Neural cell (in vitro differentiated cells): ENCODE measurements at regions not wholly inside any gene's neighbourhood (a gene's known extent, or its start where the extent isn't known, plus 50 kb on each side); places are given as distances from the start of the nearest gene placed in this dataset.

Source experiments
- H2AFZ ChIP-seq: fragments of 200-600, 300-800 bp; sonication (generic), shearing (Covaris generic); 2 replicates; pipeline ENCODE4 v1.6.0; 2014; ENCODE audit warnings: low read depth, mild to moderate bottlenecking, antibody characterized with exemption, low read length, moderate library complexity
- H3F3A ChIP-seq: fragments of 200-600 bp; shearing (Covaris generic); 2 replicates; pipeline ENCODE4 v1.6.1; 2016; ENCODE audit warnings: mild to moderate bottlenecking, moderate library complexity, mixed read lengths, antibody characterized with exemption, low read length; ENCODE audit not compliant: insufficient read depth, poor library complexity, severe bottlenecking
- H3K27ac ChIP-seq: fragments of 200-600, 300-800 bp; sonication (generic), shearing (Covaris generic); 2 replicates; pipeline ENCODE4 v1.5.1; 2014; ENCODE audit warnings: mild to moderate bottlenecking, low read length, moderate library complexity
- H3K27me3 ChIP-seq: fragments of 300-800, 200-600 bp; sonication (generic), shearing (Covaris generic); 2 replicates; pipeline ENCODE4 v1.6.0; 2014; ENCODE audit warnings: mild to moderate bottlenecking, low read depth, low read length, moderate library complexity; ENCODE audit not compliant: insufficient read depth
- H3K36me3 ChIP-seq: fragments of 300-800, 200-600 bp; sonication (generic), shearing (Covaris generic); 2 replicates; pipeline ENCODE4 v1.5.1; 2014; ENCODE audit warnings: mild to moderate bottlenecking, antibody characterized with exemption, low read length, moderate library complexity; ENCODE audit not compliant: insufficient read depth
- H3K4me2 ChIP-seq: fragments of 300-800, 200-600 bp; sonication (generic), shearing (Covaris generic); 2 replicates; pipeline ENCODE4 v1.6.0; 2014; ENCODE audit warnings: mild to moderate bottlenecking, low read length
- H3K4me3 ChIP-seq: fragments of 300-800, 200-600 bp; sonication (generic), shearing (Covaris generic); 2 replicates; pipeline ENCODE4 v1.5.1; 2014; ENCODE audit warnings: mild to moderate bottlenecking, low read length, moderate library complexity
- H3K79me2 ChIP-seq: fragments of 200-600 bp; shearing (Covaris generic); replicated peaks from 2 replicates; pipeline ENCODE4 v1.6.0; 2014; ENCODE audit warnings: mild to moderate bottlenecking, low read length, moderate library complexity; ENCODE audit not compliant: insufficient read depth
- H3K9ac ChIP-seq: fragments of 300-800, 200-600 bp; sonication (generic), shearing (Covaris generic); 2 replicates; pipeline ENCODE4 v1.6.1; 2016; ENCODE audit warnings: mild to moderate bottlenecking, low read length, mixed read lengths
- H3K9me2 ChIP-seq: fragments of 200-600 bp; shearing (Covaris generic); 2 replicates; pipeline ENCODE4 v1.6.1; 2016; ENCODE audit warnings: mild to moderate bottlenecking, low read length, mixed read lengths; ENCODE audit not compliant: insufficient read depth
- H3K9me3 ChIP-seq: fragments of 200-600, 300-800 bp; sonication (generic), shearing (Covaris generic); 2 replicates; pipeline ENCODE4 v1.6.1; 2016; ENCODE audit warnings: mild to moderate bottlenecking, mixed run types, low read length, moderate library complexity, mixed read lengths
- H4K20me1 ChIP-seq: fragments of 200-600 bp; shearing (Covaris generic); 2 replicates; pipeline ENCODE4 v1.6.1; 2016; ENCODE audit warnings: mild to moderate bottlenecking, mixed run types; ENCODE audit not compliant: insufficient read depth
- CTCF ChIP-seq: fragments of 450-650 bp; IDR thresholded peaks from 2 replicates; pipeline ENCODE4 v1.5.1; 2014; ENCODE audit warnings: antibody characterized with exemption, mild to moderate bottlenecking, moderate library complexity; ENCODE audit not compliant: poor library complexity, severe bottlenecking
- EP300 ChIP-seq: fragments of 450-650 bp; conservative IDR thresholded peaks from 2 replicates; pipeline ENCODE4 v1.6.1; 2014; ENCODE audit warnings: antibody characterized with exemption, mild to moderate bottlenecking, moderate library complexity; ENCODE audit not compliant: poor library complexity, severe bottlenecking
- EZH2 ChIP-seq: fragments of 200-600, 300-800 bp; shearing (Covaris generic), sonication (generic); IDR thresholded peaks from 2 replicates; pipeline ENCODE4 v1.6.1; 2014; ENCODE audit warnings: antibody characterized with exemption, low read length, borderline replicate concordance, mild to moderate bottlenecking; ENCODE audit not compliant: insufficient read depth, poor library complexity, severe bottlenecking
- MXI1 ChIP-seq: fragments of 450-650 bp; conservative IDR thresholded peaks from 2 replicates; pipeline ENCODE4 v1.6.1; 2014; ENCODE audit warnings: antibody characterized with exemption, mild to moderate bottlenecking; ENCODE audit not compliant: poor library complexity, severe bottlenecking
- POLR2AphosphoS5 ChIP-seq: IDR thresholded peaks from 2 replicates; pipeline ENCODE4 v1.6.1; 2012
- RAD21 ChIP-seq: fragments of 450-650 bp; conservative IDR thresholded peaks from 2 replicates; pipeline ENCODE4 v1.6.1; 2014; ENCODE audit warnings: antibody characterized with exemption, mild to moderate bottlenecking, moderate library complexity
- SMC3 ChIP-seq: fragments of 450-650 bp; conservative IDR thresholded peaks from 2 replicates; pipeline ENCODE4 v1.6.1; 2014; ENCODE audit warnings: antibody characterized with exemption, mild to moderate bottlenecking, moderate library complexity; ENCODE audit not compliant: poor library complexity
- TAF1 ChIP-seq: IDR thresholded peaks from 2 replicates; pipeline ENCODE4 v1.6.1; 2012; ENCODE audit warnings: low read depth
- TF ChIP-seq, protein P1 (sequence below): IDR thresholded peaks from 2 replicates; pipeline ENCODE4 v1.6.1; 2012; ENCODE audit warnings: borderline replicate concordance

GRCh38 chr1:218718206-218718605 is 373.1 kb downstream of the TGFB2 start:
- no peak overlapping the region for H3K4me3 ChIP-seq
- H4K20me1 ChIP-seq, result no peaks in the 10 kb centered on the region
- no peaks in the 10 kb centered on the region for H3K36me3 ChIP-seq
- no peaks in the 10 kb centered on the region for H3K9me2 ChIP-seq
- TF ChIP-seq CTCF (no peak), EP300 (no peak), SMC3 (no peak), MXI1 (no peak), POLR2AphosphoS5 (no peak), EZH2 (no peak), TAF1 (no peak), RAD21 (no peak)
- TF ChIP-seq, protein P1, sequence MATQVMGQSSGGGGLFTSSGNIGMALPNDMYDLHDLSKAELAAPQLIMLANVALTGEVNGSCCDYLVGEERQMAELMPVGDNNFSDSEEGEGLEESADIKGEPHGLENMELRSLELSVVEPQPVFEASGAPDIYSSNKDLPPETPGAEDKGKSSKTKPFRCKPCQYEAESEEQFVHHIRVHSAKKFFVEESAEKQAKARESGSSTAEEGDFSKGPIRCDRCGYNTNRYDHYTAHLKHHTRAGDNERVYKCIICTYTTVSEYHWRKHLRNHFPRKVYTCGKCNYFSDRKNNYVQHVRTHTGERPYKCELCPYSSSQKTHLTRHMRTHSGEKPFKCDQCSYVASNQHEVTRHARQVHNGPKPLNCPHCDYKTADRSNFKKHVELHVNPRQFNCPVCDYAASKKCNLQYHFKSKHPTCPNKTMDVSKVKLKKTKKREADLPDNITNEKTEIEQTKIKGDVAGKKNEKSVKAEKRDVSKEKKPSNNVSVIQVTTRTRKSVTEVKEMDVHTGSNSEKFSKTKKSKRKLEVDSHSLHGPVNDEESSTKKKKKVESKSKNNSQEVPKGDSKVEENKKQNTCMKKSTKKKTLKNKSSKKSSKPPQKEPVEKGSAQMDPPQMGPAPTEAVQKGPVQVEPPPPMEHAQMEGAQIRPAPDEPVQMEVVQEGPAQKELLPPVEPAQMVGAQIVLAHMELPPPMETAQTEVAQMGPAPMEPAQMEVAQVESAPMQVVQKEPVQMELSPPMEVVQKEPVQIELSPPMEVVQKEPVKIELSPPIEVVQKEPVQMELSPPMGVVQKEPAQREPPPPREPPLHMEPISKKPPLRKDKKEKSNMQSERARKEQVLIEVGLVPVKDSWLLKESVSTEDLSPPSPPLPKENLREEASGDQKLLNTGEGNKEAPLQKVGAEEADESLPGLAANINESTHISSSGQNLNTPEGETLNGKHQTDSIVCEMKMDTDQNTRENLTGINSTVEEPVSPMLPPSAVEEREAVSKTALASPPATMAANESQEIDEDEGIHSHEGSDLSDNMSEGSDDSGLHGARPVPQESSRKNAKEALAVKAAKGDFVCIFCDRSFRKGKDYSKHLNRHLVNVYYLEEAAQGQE, result no peak
- H3K9ac ChIP-seq, result no peak overlapping the region
- H3F3A ChIP-seq, result no peaks in the 10 kb centered on the region
- H3K79me2 ChIP-seq, result no peaks in the 10 kb centered on the region
- no peak overlapping the region for H3K27ac ChIP-seq
- no peaks in the 10 kb centered on the region for H3K27me3 ChIP-seq
- no peak overlapping the region for H3K4me2 ChIP-seq
- H2AFZ ChIP-seq, result no peak overlapping the region
- no peaks in the 10 kb centered on the region for H3K9me3 ChIP-seq

DNA sequence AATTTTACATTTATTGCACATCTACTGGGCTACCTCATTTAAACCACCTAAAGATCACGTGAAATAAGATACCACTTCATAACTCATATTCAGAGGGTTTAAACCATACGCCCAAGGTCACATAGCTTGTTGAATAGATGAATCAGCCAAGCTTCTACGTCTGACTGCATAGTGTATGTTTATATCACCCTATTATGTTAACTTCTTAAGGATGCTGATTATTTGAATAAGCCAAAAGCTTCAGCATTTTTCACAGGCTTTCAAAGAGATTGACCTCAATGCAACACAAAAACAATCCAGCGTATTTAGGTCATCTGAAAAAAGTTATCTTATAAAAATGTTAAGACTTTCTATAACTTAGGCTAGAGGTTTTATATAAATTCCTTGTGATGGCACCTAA is 373.8 kb downstream of the TGFB2 start:
- Histone ChIP-seq H3K36me3 (no peaks in the 10 kb centered on the region), H3F3A (no peaks in the 10 kb centered on the region), H4K20me1 (no peaks in the 10 kb centered on the region), H3K79me2 (no peaks in the 10 kb centered on the region), H3K4me2 (no peak overlapping the region), H3K27me3 (no peaks in the 10 kb centered on the region), H3K9ac (no peak overlapping the region), H3K27ac (no peak overlapping the region), H3K9me2 (no peaks in the 10 kb centered on the region), H2AFZ (no peak overlapping the region), H3K9me3 (no peaks in the 10 kb centered on the region), H3K4me3 (no peak overlapping the region)
- no peak for TF ChIP-seq MXI1
- TF ChIP-seq POLR2AphosphoS5, result no peak
- TF ChIP-seq EZH2, result no peak
- TF ChIP-seq CTCF, result no peak
- no peak for TF ChIP-seq SMC3
- TF ChIP-seq, protein P1, result no peak
- no peak for TF ChIP-seq EP300
- no peak for TF ChIP-seq RAD21
- TF ChIP-seq TAF1, result no peak
